Neural cell (in vitro differentiated cells): ENCODE measurements at regions not wholly inside any gene's neighbourhood (a gene's known extent, or its start where the extent isn't known, plus 50 kb on each side); places are given as distances from the start of the nearest gene placed in this dataset.

ENCODE experiments used
- H2AFZ ChIP-seq: fragments of 200-600, 300-800 bp; sonication (generic), shearing (Covaris generic); 2 replicates; pipeline ENCODE4 v1.6.0; 2014; ENCODE audit warnings: low read depth, mild to moderate bottlenecking, antibody characterized with exemption, low read length, moderate library complexity
- H3F3A ChIP-seq: fragments of 200-600 bp; shearing (Covaris generic); 2 replicates; pipeline ENCODE4 v1.6.1; 2016; ENCODE audit warnings: mild to moderate bottlenecking, moderate library complexity, mixed read lengths, antibody characterized with exemption, low read length; ENCODE audit not compliant: insufficient read depth, poor library complexity, severe bottlenecking
- H3K27ac ChIP-seq: fragments of 200-600, 300-800 bp; sonication (generic), shearing (Covaris generic); 2 replicates; pipeline ENCODE4 v1.5.1; 2014; ENCODE audit warnings: mild to moderate bottlenecking, low read length, moderate library complexity
- H3K27me3 ChIP-seq: fragments of 300-800, 200-600 bp; sonication (generic), shearing (Covaris generic); 2 replicates; pipeline ENCODE4 v1.6.0; 2014; ENCODE audit warnings: mild to moderate bottlenecking, low read depth, low read length, moderate library complexity; ENCODE audit not compliant: insufficient read depth
- H3K36me3 ChIP-seq: fragments of 300-800, 200-600 bp; sonication (generic), shearing (Covaris generic); 2 replicates; pipeline ENCODE4 v1.5.1; 2014; ENCODE audit warnings: mild to moderate bottlenecking, antibody characterized with exemption, low read length, moderate library complexity; ENCODE audit not compliant: insufficient read depth
- H3K4me2 ChIP-seq: fragments of 300-800, 200-600 bp; sonication (generic), shearing (Covaris generic); 2 replicates; pipeline ENCODE4 v1.6.0; 2014; ENCODE audit warnings: mild to moderate bottlenecking, low read length
- H3K4me3 ChIP-seq: fragments of 300-800, 200-600 bp; sonication (generic), shearing (Covaris generic); 2 replicates; pipeline ENCODE4 v1.5.1; 2014; ENCODE audit warnings: mild to moderate bottlenecking, low read length, moderate library complexity
- H3K79me2 ChIP-seq: fragments of 200-600 bp; shearing (Covaris generic); replicated peaks from 2 replicates; pipeline ENCODE4 v1.6.0; 2014; ENCODE audit warnings: mild to moderate bottlenecking, low read length, moderate library complexity; ENCODE audit not compliant: insufficient read depth
- H3K9ac ChIP-seq: fragments of 300-800, 200-600 bp; sonication (generic), shearing (Covaris generic); 2 replicates; pipeline ENCODE4 v1.6.1; 2016; ENCODE audit warnings: mild to moderate bottlenecking, low read length, mixed read lengths
- H3K9me2 ChIP-seq: fragments of 200-600 bp; shearing (Covaris generic); 2 replicates; pipeline ENCODE4 v1.6.1; 2016; ENCODE audit warnings: mild to moderate bottlenecking, low read length, mixed read lengths; ENCODE audit not compliant: insufficient read depth
- H3K9me3 ChIP-seq: fragments of 200-600, 300-800 bp; sonication (generic), shearing (Covaris generic); 2 replicates; pipeline ENCODE4 v1.6.1; 2016; ENCODE audit warnings: mild to moderate bottlenecking, mixed run types, low read length, moderate library complexity, mixed read lengths
- H4K20me1 ChIP-seq: fragments of 200-600 bp; shearing (Covaris generic); 2 replicates; pipeline ENCODE4 v1.6.1; 2016; ENCODE audit warnings: mild to moderate bottlenecking, mixed run types; ENCODE audit not compliant: insufficient read depth
- EP300 ChIP-seq: fragments of 450-650 bp; conservative IDR thresholded peaks from 2 replicates; pipeline ENCODE4 v1.6.1; 2014; ENCODE audit warnings: antibody characterized with exemption, mild to moderate bottlenecking, moderate library complexity; ENCODE audit not compliant: poor library complexity, severe bottlenecking
- EZH2 ChIP-seq: fragments of 200-600, 300-800 bp; shearing (Covaris generic), sonication (generic); IDR thresholded peaks from 2 replicates; pipeline ENCODE4 v1.6.1; 2014; ENCODE audit warnings: antibody characterized with exemption, low read length, borderline replicate concordance, mild to moderate bottlenecking; ENCODE audit not compliant: insufficient read depth, poor library complexity, severe bottlenecking
- MXI1 ChIP-seq: fragments of 450-650 bp; conservative IDR thresholded peaks from 2 replicates; pipeline ENCODE4 v1.6.1; 2014; ENCODE audit warnings: antibody characterized with exemption, mild to moderate bottlenecking; ENCODE audit not compliant: poor library complexity, severe bottlenecking
- POLR2AphosphoS5 ChIP-seq: IDR thresholded peaks from 2 replicates; pipeline ENCODE4 v1.6.1; 2012
- RAD21 ChIP-seq: fragments of 450-650 bp; conservative IDR thresholded peaks from 2 replicates; pipeline ENCODE4 v1.6.1; 2014; ENCODE audit warnings: antibody characterized with exemption, mild to moderate bottlenecking, moderate library complexity
- SMC3 ChIP-seq: fragments of 450-650 bp; conservative IDR thresholded peaks from 2 replicates; pipeline ENCODE4 v1.6.1; 2014; ENCODE audit warnings: antibody characterized with exemption, mild to moderate bottlenecking, moderate library complexity; ENCODE audit not compliant: poor library complexity
- TAF1 ChIP-seq: IDR thresholded peaks from 2 replicates; pipeline ENCODE4 v1.6.1; 2012; ENCODE audit warnings: low read depth
- TF ChIP-seq, protein P1 (sequence below): IDR thresholded peaks from 2 replicates; pipeline ENCODE4 v1.6.1; 2012; ENCODE audit warnings: borderline replicate concordance
- TF ChIP-seq, protein P2 (sequence below): fragments of 450-650 bp; IDR thresholded peaks from 2 replicates; pipeline ENCODE4 v1.5.1; 2014; ENCODE audit warnings: antibody characterized with exemption, mild to moderate bottlenecking, moderate library complexity; ENCODE audit not compliant: poor library complexity, severe bottlenecking

GRCh38 chr16:51022955-51023354 is 128.1 kb downstream of the SALL1 start:
- H4K20me1 ChIP-seq, result no peaks in the 10 kb centered on the region
- no peak overlapping the region for H3K4me2 ChIP-seq
- no peaks in the 10 kb centered on the region for H3K9me3 ChIP-seq
- H3K27ac ChIP-seq, result no peak overlapping the region
- H3K36me3 ChIP-seq, result no peaks in the 10 kb centered on the region
- H3K27me3 ChIP-seq, result no peaks in the 10 kb centered on the region
- H3K4me3 ChIP-seq, result no peak overlapping the region
- TF ChIP-seq, protein P1, sequence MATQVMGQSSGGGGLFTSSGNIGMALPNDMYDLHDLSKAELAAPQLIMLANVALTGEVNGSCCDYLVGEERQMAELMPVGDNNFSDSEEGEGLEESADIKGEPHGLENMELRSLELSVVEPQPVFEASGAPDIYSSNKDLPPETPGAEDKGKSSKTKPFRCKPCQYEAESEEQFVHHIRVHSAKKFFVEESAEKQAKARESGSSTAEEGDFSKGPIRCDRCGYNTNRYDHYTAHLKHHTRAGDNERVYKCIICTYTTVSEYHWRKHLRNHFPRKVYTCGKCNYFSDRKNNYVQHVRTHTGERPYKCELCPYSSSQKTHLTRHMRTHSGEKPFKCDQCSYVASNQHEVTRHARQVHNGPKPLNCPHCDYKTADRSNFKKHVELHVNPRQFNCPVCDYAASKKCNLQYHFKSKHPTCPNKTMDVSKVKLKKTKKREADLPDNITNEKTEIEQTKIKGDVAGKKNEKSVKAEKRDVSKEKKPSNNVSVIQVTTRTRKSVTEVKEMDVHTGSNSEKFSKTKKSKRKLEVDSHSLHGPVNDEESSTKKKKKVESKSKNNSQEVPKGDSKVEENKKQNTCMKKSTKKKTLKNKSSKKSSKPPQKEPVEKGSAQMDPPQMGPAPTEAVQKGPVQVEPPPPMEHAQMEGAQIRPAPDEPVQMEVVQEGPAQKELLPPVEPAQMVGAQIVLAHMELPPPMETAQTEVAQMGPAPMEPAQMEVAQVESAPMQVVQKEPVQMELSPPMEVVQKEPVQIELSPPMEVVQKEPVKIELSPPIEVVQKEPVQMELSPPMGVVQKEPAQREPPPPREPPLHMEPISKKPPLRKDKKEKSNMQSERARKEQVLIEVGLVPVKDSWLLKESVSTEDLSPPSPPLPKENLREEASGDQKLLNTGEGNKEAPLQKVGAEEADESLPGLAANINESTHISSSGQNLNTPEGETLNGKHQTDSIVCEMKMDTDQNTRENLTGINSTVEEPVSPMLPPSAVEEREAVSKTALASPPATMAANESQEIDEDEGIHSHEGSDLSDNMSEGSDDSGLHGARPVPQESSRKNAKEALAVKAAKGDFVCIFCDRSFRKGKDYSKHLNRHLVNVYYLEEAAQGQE, result no peak
- TF ChIP-seq POLR2AphosphoS5, result no peak
- TF ChIP-seq EP300, result no peak
- no peak for TF ChIP-seq RAD21
- no peak for TF ChIP-seq EZH2
- TF ChIP-seq SMC3, result no peak
- TF ChIP-seq, protein P2, sequence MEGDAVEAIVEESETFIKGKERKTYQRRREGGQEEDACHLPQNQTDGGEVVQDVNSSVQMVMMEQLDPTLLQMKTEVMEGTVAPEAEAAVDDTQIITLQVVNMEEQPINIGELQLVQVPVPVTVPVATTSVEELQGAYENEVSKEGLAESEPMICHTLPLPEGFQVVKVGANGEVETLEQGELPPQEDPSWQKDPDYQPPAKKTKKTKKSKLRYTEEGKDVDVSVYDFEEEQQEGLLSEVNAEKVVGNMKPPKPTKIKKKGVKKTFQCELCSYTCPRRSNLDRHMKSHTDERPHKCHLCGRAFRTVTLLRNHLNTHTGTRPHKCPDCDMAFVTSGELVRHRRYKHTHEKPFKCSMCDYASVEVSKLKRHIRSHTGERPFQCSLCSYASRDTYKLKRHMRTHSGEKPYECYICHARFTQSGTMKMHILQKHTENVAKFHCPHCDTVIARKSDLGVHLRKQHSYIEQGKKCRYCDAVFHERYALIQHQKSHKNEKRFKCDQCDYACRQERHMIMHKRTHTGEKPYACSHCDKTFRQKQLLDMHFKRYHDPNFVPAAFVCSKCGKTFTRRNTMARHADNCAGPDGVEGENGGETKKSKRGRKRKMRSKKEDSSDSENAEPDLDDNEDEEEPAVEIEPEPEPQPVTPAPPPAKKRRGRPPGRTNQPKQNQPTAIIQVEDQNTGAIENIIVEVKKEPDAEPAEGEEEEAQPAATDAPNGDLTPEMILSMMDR, result no peak
- no peak for TF ChIP-seq MXI1
- TF ChIP-seq TAF1, result no peak
- H2AFZ ChIP-seq, result no peak overlapping the region
- H3K9me2 ChIP-seq, result no peaks in the 10 kb centered on the region
- no peak overlapping the region for H3K9ac ChIP-seq
- no peaks in the 10 kb centered on the region for H3K79me2 ChIP-seq
- no peaks in the 10 kb centered on the region for H3F3A ChIP-seq

GRCh38 chr16:51019617-51020016 is 131.5 kb downstream of the SALL1 start:
- TF ChIP-seq EP300 (no peak), RAD21 (no peak)
- no peak overlapping the region for H3K9ac ChIP-seq
- no peak overlapping the region for H3K4me2 ChIP-seq
- H3K27ac ChIP-seq, result no peak overlapping the region
- no peaks in the 10 kb centered on the region for H3K79me2 ChIP-seq
- no peaks in the 10 kb centered on the region for H3K36me3 ChIP-seq
- no peaks in the 10 kb centered on the region for H4K20me1 ChIP-seq
- H3K27me3 ChIP-seq, result no peaks in the 10 kb centered on the region
- H3K9me2 ChIP-seq, result no peaks in the 10 kb centered on the region
- H3F3A ChIP-seq, result no peaks in the 10 kb centered on the region
- no peak overlapping the region for H2AFZ ChIP-seq
- H3K9me3 ChIP-seq, result no peaks in the 10 kb centered on the region
- H3K4me3 ChIP-seq, result no peak overlapping the region

DNA sequence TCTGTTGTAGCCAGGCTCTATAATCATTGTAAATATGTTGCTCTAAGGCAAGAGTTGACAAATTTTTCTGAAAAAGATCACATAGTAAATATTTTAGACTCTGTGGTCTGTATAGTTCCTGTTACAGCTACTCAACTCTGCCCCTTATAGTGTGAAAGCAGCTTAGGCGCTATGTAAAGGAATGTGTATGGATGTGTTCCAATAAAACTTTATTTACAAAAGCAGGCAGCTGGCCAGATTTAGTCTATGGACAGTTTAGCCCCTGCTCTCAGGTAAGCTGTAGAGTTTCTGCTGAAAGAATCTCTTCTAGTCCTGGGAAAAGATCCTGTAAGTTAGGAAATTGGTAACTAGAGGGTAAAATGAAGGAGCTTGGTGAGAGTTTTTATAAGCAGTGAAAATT is 133.1 kb downstream of the SALL1 start:
- Histone ChIP-seq H3F3A (no peaks in the 10 kb centered on the region), H2AFZ (no peak overlapping the region), H3K79me2 (no peaks in the 10 kb centered on the region), H3K9me2 (no peaks in the 10 kb centered on the region), H3K27ac (no peak overlapping the region), H4K20me1 (no peaks in the 10 kb centered on the region), H3K9me3 (no peaks in the 10 kb centered on the region), H3K4me3 (no peak overlapping the region), H3K9ac (no peak overlapping the region), H3K36me3 (no peaks in the 10 kb centered on the region), H3K4me2 (no peak overlapping the region), H3K27me3 (no peaks in the 10 kb centered on the region)
- no peak for TF ChIP-seq EZH2
- TF ChIP-seq POLR2AphosphoS5, result no peak
- no peak for TF ChIP-seq TAF1
- TF ChIP-seq, protein P1, result no peak
- TF ChIP-seq, protein P2, result no peak
- TF ChIP-seq RAD21, result no peak
- TF ChIP-seq SMC3, result no peak
- no peak for TF ChIP-seq MXI1
- no peak for TF ChIP-seq EP300
